EH (cell line): ENCODE measurements at regions not wholly inside any gene's neighbourhood (a gene's known extent, or its start where the extent isn't known, plus 50 kb on each side); places are given as distances from the start of the nearest gene placed in this dataset.
A peak's percentile ranks its signal among the peaks of the same experiment; 100 is the strongest.
"Not testable (repeated sequence)": the region's sequence is repeated elsewhere in the genome, so short reads cannot be mapped to it uniquely, and the experiment has no call there.

Experiments
- DNase-seq: peaks from one replicate; pipeline ENCODE4 v3.0.0-alpha.2; 2015; ENCODE audit warnings: low read depth

- not testable (repeated sequence) for DNase-seq
These were observed 4157.8 kb upstream of the TPTE start for GRCh38 chr21:6363591-6363990.

- DNase-seq: peak; percentile 28
These were observed 4152.6 kb upstream of the TPTE start for GRCh38 chr21:6368824-6369223.

DNA sequence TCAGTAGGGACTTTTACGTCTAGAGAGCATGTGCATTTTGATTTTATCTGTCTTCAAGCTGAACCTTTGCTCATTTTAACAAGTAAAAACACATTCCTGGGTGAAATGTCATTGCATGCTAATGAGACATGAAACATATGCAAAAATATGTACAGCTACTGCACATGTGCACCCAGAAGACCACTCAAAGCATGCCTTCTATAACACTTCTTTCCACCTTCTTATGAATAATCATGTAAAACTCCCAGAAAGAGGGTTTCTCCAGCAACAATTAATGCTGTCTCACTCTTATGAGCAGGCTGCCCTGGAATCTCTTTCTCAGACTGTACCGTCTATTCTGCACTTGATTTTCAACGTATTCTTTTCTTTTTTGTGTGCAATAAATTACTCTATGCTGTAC lies 4148.1 kb upstream of the TPTE start:
- peak; percentile 58 for DNase-seq

DNA sequence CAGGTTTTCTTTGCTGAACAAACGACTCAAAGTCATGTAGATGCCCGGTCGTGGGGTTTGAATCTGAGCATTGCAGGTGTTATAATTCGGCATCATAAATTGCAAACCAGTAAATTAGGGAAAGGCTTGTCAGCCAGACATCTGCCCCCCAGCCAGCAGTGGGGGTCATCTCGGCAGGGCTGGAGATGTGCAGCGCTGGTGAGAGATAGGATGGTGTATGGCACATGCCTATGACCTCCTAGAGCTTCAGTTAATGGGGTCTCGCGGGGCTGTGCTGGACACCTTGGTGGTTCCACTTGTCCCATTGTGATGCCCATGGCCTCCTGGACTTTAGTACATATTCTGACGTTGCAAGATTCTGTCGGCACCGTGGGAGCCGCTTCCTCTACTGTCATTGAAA lies 4147.2 kb upstream of the TPTE start:
- DNase-seq: peak; percentile 3

- DNase-seq: peak; percentile 0
These were observed 4146.5 kb upstream of the TPTE start for GRCh38 chr21:6374926-6375325.

DNA sequence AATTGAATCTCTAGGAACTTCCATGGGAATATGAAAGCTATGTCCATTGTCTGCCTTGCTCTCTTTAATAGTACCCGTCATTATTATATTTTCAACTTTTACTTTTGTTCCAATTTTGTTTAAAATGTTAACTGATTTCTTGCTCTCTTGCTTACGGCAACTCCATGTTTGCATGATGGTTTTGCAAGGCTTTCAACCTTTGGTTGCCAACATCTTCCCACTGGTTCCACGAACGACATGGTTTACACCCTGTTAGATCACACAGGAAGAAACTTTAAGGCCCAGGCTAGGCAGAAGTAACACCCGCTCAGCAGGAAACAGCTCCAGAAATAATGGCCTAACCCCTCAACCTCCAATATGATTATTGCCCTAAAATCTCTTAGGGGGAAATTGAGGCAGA lies 4145.6 kb upstream of the TPTE start:
- DNase-seq: not testable (repeated sequence)

GRCh38 chr21:6376321-6377070 lies 4144.9 kb upstream of the TPTE start:
- not testable (repeated sequence) for DNase-seq
